Activated T-helper 1 cell treated with Interleukin-2 at 50 U/mL for 16 hours (primary cell): ENCODE measurements at regions not wholly inside any gene's neighbourhood (a gene's known extent, or its start where the extent isn't known, plus 50 kb on each side); places are given as distances from the start of the nearest gene placed in this dataset.

Experiments
- DNase-seq: peaks from one replicate; pipeline ENCODE4 v3.0.0-alpha.2; 2020; ENCODE audit warnings: low read depth

DNA sequence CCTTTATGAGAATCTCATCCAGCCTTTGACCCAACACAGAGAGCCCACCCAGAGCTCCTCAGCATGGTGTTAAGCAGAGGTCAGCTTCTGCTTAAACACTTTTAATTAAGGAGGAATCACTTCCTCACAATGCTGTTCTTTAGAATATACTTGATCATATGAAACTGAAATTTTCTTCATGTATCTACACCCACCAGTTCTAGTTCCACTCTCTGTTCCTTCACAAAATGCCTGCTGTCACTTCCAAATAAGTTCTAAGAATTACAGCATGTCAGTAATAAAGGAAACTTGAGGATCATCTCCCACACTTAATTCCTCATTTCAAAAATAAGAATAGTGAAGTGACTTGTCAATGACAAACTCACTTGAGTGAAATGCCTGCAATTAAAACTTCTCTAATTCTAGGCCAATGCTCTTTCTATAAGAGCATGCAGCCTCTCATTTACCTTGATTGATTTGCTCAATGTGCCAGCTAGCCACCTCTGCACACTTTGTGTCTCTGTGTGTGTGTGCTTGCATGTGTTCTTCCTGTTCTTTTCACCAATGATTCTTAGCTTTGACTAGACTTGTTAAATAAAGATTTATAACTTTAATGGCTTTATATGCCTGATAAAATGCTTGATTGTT lies 356.3 kb downstream of the PLPP3 start:
- DNase-seq, result no peak

DNA sequence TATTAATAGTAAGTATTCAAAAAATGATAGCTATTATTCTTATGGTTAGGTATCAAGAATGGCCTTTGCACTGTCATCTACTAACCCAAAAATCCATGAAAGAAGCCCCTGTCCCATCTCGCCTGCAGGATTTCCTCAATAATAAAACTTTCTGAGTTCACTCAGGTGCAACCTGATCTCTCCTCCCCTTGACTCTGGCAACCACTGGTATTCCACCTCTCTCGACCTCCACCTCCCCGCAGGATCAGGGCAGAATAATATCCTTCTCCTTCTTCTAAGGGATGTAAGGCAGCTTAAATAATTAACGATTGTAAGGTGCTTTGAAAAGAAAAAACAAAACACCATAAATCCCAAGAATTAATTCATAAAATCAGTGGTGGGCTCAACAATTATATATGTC lies 359.3 kb downstream of the PLPP3 start:
- DNase-seq, result no peak

DNA sequence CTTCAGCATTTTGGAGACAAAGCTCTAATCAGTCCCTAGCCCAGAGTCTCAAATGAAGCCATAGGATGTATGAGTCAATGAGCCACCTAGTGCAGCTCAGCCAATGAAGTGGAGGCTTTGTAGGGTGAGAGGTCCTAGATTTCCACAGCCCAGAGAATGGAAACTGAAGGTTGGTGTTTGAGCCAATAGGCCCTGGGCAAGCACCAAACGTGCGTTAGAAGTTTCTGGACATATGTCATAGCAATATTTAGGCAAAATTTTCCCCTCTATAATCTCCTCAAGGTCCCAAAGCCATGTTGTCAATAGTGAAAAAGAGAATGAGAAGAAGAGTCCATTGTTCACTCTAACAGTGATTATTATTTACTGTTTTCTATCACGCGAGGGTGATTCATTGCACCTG lies 361.3 kb downstream of the PLPP3 start:
- no peak for DNase-seq

DNA sequence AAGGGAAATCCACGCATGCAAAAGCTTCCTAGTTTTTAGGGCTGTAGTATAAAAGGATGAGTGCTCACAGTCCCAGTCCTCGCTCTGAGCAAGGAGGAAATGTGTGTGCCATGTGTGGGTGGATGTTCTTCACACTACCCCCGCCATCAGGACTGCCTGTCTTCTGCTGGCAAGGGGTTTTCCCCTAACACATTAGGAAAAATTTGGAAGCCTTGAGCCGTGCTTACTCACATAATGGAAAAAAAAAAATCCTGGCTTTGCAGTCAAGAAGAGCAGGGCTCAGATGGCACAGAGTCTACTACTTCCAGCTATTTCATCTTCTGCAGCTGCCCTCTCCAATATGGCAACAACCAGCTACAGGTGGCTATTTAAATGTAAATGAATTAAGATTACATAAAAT lies 363.1 kb downstream of the PLPP3 start:
- no peak for DNase-seq

DNA sequence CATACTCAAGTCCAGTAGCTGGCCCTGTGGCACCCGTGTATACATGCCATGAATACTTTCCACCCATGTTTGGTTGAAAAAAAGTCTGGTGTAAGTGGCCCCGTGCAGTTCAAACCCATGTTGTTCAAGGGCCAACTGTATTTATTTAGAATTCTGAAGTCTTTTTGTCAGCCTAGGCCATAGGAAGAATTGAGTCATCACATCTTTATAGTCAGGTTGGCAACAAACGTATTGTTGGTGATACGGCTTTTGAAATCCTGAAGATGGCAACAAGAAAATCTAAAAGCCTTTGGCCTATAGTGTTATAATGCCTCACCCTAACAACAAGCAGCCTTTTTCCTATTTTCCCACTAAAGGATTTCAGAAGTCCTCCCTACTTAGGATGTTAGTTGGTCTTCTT lies 363.6 kb downstream of the PLPP3 start:
- DNase-seq, result no peak

DNA sequence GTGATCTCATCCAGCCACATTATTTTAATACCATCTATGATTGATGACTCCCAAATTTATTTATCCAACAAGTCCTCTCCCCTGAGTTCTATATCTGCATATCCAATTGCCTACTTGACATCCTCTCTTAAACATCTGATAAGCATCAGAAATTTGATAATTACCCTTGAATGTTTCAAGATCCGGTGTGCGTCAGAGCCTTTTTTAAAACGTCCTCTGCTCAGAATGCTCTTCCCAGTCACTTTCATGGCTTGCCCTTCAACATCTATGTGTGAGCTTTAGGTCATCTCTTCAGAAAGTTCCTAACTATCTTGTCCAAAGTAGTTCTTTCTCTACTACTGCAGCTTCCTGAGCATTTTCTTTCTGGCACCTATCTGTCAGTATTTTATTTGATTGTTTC lies 364.3 kb downstream of the PLPP3 start:
- no peak for DNase-seq

DNA sequence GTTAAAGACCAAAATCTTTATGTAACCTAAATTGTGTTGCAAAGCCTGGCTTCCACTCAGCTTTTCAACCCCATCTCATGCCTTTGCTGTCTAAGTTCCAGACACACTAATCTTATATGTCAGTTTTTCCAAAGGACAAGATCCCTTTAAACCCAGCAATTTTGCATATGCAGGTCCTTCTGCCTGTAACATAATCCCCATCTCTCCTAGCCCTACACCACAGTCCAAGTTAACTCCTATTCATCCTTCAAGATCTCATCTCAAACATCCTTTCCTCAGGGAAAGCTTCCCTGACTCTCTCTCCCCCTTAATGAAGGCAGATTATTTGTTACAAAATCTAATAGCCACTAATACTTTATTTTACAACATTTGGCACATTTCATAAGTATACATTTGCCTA lies 366.3 kb downstream of the PLPP3 start:
- DNase-seq, result no peak

DNA sequence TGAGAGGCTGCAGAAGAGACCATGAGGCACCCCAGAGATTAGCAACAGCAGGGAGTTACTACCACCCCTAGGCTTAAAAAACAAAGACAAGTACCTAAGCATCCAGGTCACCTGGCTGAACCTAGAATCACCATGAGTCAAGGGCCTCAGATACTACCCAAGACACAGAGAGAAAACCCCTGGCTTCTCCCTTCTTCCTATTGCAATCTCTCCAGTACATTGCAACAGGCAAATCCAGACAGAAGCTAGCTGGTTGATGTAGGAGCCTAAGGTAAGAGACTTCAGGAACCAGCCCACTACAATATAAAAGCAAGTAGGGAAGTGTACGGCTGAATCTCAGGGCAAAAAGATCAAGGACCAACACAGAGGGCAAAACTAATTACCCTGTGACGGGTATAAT lies 367.2 kb downstream of the PLPP3 start:
- no peak for DNase-seq

DNA sequence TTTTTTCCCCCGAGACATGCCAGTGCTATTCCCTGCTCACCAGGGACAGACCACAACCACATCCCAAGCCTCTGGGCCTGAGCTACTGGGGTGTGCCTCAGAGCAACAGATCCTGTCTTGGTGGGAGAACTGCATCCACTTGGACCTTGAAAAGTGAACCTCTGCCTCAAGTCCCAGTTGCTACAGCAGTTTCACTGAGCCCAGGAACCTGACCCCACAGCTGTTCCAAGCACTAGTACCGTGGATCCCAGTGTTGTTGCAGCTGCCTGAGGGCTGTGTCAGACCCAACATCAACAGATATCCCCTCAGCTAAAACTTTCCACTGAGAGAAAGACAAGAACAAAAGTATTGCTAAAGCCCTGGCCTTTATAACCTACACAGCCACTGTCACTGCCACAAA lies 373.0 kb downstream of the PLPP3 start:
- no peak for DNase-seq

DNA sequence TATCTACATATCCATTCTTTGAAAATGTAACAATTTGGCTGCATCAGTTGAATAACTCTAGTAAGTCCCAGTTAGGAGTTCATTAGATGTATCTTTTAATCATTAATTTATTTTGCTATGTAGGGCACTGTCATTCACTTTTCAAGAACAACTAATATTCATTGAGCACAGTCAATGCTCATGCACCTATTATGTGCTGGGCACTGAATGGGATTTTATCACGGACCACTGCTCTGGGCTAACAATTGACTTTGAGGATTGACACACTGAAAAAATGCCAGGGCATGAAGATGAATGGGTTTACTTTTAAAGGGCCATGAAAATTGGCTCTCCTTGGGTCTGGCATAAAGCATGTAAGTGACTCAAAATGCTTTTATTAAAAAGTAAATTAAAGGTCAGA lies 375.2 kb downstream of the PLPP3 start:
- DNase-seq, result no peak

DNA sequence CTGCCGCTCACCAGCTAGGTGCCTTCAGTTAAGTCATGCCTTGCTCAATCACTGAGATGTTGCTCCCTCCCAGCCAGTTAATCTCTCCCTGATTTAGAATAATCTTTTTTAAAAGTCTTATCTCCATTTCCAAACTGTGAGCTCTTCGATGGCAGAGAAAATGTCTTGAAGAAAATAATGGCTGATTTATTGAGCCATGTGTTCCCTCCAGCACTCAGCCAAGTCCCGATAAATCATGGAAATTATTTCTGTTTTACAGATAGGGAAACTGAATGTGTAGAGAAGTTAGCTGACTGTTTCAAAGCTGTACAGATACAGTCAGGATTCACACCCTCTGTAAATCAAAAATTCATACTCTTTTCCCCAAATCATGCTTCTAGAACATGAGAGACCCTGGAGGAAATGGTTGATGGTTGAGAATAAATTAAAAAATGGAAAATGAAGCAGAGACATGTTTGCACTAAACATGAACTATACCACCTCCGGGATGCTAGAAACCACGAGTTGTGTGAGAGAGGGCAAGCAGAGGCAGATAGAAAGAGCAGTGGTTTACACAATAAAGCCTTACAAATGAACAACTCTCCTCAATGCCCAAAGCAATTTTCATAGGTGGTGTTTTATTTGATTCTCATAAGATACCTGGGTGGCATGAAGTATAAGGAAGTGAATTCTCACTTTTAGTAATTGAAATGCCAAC lies 376.4 kb downstream of the PLPP3 start:
- DNase-seq, result no peak

DNA sequence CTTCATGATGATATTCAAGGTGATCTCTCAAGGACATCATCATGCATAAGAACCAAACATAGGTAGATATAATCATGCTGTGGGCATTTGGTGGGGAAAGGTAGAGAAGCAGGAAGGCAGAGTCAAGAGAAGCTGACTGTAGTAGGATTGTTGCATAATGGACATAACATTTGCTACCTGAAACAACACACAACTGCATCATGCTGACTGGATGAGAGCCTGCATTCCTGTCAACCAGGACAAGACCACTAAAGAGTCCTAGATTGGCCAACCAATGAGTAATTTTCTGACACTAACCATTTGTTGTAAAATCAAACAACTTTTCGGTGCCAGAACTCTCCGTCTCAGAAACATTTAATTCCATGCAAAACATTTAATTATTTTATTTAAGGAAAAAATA lies 377.2 kb downstream of the PLPP3 start:
- DNase-seq, result no peak

DNA sequence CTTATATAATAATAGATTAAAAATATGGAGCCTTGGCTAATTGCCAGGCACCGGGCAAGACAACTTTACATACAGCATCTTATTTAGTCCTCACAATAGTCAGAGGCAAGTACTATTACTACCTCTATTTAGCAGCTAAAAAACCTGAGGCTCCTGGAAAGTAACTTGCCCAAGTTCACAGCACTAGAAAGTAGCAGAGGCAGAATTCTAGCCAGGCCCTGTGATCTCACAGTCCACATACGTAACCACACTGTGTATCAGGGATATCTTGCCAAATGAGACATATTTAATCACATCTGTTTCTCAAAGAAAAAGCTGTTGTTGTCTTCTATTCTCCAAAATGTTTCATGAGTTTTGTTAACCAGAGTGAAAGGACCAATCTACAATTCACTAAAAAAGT lies 378.5 kb downstream of the PLPP3 start:
- no peak for DNase-seq

DNA sequence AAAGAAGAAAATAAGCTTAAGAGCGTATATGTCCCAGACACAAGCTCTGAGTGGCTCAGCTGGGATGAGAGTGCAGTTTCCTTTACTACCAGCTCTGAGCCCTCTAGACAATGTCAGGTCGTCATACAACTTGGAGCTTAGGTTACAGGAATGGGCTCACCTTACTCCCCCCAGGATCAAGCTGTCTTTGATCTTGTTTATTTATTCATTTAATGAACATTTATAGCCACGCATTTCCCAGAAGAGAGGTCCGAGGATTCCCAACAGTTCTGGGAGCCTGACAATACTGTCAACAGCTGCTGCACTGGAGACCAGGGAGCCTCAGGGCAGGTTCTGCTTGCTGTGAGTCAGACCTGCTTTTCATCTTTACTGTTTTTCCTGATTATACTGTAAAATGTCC lies 378.9 kb downstream of the PLPP3 start:
- DNase-seq, result no peak

DNA sequence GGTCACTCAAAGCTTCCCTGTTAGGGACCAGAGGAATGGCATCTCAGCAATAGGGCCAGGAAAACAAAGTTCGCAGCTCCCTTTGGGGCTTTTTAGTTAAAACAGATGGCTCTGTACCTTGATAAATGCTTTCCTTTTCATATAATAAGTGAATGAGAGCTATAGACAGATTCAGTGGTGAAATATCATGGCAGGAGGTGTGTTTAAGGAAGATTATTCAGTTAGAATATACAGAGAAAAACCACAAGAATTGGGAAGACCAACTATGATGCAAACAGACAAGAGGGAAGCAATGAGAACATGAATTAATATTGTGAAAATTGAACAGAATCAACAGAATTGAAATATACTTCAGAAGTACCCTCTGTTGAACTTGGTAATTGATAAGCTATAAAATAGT lies 379.4 kb downstream of the PLPP3 start:
- no peak for DNase-seq

DNA sequence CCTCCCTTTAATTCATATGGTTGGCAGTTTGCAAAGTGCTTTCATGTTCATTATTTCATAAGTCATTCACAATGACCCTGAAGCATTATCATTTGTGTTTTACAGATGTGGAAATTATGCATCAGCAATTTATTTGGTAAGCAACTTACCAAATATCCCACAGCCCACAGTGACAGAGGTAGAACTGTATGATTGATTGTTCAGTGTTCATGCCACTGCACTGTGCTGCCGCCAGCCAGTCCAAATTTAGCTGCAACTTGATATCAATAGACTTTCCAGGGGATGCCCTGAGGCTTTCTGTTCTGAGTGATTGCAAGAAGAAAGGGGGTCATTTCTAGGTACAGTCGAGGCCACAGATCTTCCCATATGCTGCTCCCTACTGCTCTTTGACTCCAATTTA lies 380.3 kb downstream of the PLPP3 start:
- no peak for DNase-seq

DNA sequence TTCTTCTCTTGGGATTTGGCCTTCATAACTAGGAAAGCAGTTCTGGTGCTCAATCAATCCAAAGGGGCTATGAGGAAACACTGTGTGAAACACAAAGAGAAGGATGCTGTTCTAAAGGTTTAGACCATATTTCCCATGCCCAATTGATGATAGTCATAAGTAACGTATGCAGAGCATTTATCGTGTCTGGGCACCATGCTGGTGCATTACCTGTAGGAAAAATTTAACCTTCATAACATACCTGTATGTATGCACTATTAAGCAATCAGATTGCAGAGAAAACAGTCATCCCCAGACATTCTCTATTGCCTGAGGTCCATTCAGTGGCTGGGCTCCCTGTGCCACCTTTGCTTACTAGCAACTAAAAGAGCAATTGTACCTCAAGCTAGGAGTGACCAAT lies 381.4 kb downstream of the PLPP3 start:
- no peak for DNase-seq

DNA sequence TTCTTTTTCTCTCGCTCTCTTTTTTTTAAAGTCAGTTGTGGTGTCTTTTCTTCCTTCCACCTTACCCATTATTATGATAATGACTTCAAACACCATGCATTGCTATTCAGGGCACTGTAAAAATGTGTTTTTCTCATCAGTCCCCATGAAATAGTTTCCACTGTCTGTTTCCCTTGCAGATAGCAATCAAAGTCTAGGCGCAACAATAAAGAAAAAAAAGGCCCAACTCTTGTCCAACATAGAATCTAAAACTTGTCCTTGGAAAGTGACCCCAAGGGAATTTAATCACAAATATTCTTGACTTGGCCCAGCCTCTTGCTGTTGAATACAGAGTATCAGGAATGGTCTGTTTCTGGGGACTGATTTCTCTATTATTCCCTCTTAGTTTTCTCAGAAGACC lies 382.5 kb downstream of the PLPP3 start:
- no peak for DNase-seq

DNA sequence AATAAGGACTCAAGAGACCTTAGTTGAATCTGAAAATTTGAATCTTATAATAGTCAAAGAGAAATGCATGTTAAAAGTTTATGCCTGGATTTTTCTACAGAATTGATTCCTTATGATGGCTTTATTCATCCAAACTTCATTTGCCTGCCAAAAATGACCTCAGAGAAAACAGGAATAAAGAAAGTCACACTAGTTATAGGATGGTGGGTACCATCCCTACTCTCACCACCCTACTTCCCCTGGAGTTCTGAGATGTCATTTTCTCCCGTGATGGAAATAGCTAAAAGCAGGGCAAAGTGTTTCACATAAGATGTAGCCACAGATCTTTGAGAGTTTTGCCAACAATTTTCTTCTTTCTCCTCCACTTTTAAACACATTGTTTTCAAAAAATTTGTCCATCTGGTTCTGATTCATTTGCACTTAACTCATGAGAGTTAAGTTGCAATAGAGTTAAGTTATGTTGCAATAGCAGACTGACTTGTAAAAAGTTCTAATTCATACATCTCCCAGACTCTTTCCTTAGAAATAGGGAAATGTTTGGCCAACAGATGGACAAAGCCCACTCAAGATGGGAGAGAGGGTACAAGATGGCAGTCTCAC lies 384.6 kb downstream of the PLPP3 start:
- no peak for DNase-seq

DNA sequence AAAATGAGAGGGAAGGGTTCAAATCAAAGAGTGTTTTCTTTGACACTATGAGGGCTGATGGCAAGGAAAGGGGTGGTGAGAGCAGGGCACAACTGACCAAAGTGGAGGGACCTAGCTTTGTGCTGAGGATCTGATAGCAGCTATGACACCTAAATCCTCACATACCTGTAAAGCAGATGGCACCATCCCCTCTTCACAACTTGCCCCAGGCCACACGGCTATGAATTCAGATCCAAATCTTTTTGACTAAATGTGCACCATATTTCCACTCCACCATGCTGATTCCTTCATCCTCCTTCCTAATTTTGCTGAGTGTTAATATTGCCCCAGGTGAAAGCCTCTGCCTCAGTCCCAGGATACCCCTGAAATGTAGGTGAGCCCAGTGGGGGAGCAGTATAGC lies 385.7 kb downstream of the PLPP3 start:
- no peak for DNase-seq

DNA sequence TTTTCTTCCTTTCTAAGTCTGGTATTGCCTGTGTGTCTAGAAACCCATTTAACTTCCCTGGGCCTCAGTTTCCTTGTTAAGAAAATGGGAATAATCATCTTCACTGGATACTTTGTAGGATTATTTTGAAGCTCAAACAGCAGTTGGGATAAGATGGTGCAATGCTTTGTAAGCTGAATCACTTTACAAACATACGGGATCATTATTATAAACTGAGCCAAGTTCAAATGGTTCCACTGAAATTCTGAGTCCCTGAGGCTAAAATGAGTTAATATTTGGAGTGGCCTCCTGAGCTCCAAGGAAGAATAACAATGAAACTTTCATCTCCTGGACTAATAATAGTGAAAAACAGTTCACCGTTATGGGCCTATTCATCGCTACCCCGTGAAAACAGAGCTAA lies 388.0 kb downstream of the PLPP3 start:
- no peak for DNase-seq

DNA sequence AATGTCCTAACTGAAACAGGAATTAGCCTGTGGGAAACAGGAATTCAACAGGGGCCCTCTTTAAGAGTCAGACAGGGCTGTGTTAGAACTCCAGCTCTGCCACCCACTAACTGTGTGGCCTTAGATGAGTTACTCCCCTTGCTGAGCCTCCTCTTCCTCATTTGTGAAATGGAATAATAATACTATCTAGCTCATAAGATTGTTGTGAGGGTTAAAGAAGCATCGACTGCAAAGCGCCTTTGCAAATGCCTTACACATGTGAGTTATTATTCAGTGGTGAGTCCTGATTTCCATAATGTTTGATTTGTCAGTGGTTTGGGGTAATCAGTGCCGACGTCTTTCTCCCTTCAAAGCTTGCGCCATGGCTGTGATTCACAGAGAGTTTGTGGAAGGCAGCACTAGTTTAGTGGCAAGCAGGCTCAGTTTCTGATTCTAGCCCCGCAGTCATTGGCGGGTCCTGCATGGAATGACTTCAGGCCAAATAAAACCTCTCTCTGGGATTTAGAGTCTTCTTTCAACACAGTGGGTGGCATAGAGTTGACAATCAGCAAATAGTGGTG lies 388.5 kb downstream of the PLPP3 start:
- DNase-seq, result no peak

DNA sequence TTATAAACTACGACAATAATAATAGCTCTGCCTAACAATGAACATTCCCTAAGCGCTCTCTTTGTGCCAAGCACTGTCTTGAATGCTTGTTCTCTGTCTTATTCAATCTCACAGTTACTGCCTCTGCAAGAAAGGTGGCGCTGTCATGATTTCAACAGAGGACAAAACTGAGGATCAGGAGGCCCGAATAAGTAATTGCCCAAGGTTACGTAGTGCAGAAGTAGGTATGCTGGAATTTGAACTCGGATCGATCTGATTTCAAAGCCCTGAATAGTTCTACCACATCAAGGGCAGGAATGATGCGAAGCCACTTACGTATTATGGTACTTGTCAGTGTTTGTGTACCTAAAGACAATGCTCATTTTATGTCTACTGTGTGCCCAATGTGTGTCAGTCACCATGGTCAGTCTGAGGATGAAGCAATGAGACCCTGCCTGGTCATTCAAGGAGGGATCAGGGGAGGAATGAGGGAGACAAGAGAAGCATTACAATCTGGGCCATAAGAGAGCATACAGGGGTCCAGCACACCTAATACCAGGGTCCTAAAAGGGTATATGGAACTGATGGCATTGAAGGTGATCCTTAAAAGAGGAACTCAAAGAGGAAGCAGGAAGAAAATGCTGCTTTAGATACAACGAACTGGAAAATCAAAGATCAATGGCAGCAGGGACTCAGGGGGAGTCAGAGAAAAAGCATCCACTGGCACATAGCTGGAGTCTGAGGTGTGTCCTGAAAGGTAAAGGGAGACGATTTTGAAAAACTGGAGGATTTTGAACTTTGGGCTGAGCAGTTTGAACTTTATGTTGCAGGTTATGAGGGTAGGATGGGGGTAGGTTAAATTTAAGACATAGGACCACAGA lies 389.2 kb downstream of the PLPP3 start:
- no peak for DNase-seq
